Gastrocnemius medialis (tissue), 4 donors: ENCODE measurements at regions not wholly inside any gene's neighbourhood (a gene's known extent, or its start where the extent isn't known, plus 50 kb on each side); places are given as distances from the start of the nearest gene placed in this dataset.

Experiments used
- ATAC-seq, 2 donors: fragments of 150-250 bp; one replicate each; pipeline ENCODE4 v1.9.1; 2016
- DNase-seq, 2 donors: peaks; one replicate each; pipeline ENCODE4 v3.0.0-alpha.2; 2019
- H3K27ac ChIP-seq, 4 donors: fragments of 200-600 bp; sonication (generic); 1 replicate in 1 of 4; 2 replicates in 3 of 4; pipeline ENCODE4 v1.5.1; 2016 to 2018; ENCODE audit warnings: mild to moderate bottlenecking in 2 of 4, moderate library complexity in 1 of 4
- H3K27me3 ChIP-seq, 3 donors: fragments of 200-600 bp; sonication (generic) in 2 of 3; 1 replicate in 1 of 3; 2 replicates in 2 of 3; pipeline versions ENCODE4 v1.5.1 to v1.6.0; 2016 to 2019; ENCODE audit warnings: mild to moderate bottlenecking in 1 of 3, moderate library complexity in 1 of 3
- H3K36me3 ChIP-seq, 2 donors: fragments of 200-600 bp; sonication (generic) in 1 of 2; one replicate each; pipeline ENCODE4 v1.5.1; 2017 to 2018
- H3K4me1 ChIP-seq, 2 donors: fragments of 200-600 bp; sonication (generic) in 1 of 2; one replicate each; pipeline ENCODE4 v1.5.1; 2016 to 2017; ENCODE audit warnings: mild to moderate bottlenecking in 2 of 2
- H3K4me3 ChIP-seq, 4 donors: fragments of 200-600 bp; sonication (generic) in 3 of 4; 1 replicate in 1 of 4; 2 replicates in 3 of 4; pipeline ENCODE4 v1.5.1; 2016 to 2019; ENCODE audit warnings: mild to moderate bottlenecking in 2 of 4
- H3K9me3 ChIP-seq, 3 donors: fragments of 200-600 bp; sonication (generic) in 2 of 3; 1 replicate in 1 of 3; 2 replicates in 2 of 3; pipeline ENCODE4 v1.5.1; 2016 to 2019
- POLR2A ChIP-seq, 2 donors: fragments of 450-650 bp; IDR thresholded peaks; one replicate each; pipeline ENCODE4 v1.6.1; 2017; ENCODE audit warnings: antibody characterized with exemption in 2 of 2, mild to moderate bottlenecking in 2 of 2, moderate library complexity in 2 of 2
- in situ Hi-C, 4 donors: fragments of 200-750 bp; cut with MboI; loops; one replicate each; pipeline versions ENCODE4 v1.15.0 to v1.8.0; 2017; ENCODE audit warnings: low sequenced_read_pairs in 4 of 4
- intact Hi-C: fragments of 100-400 bp; cut with DNase I; formaldehyde crosslinking; loops from one replicate; pipeline ENCODE4 v1.15.1; 2023; ENCODE audit warnings: low total_unique reads
- TF ChIP-seq, protein P1 (sequence below), 5 experiments: fragments of 450-650 bp in 3 of 5; fragments of 200-600 bp in 2 of 5; sonication (generic) in 2 of 5; IDR thresholded peaks in 4 of 5; conservative IDR thresholded peaks in 1 of 5; 1 replicate in 4 of 5; 2 replicates in 1 of 5; pipeline ENCODE4 v1.5.1; 2016 to 2019; ENCODE audit warnings: antibody characterized with exemption in 5 of 5, mild to moderate bottlenecking in 3 of 5, moderate library complexity in 3 of 5

- H3K9me3 ChIP-seq: no peaks in the 10 kb centered on the region
- in situ Hi-C loops: no loop called here
- ATAC-seq: no peak
- H3K36me3 ChIP-seq: no peaks in the 10 kb centered on the region
- H3K27me3 ChIP-seq: no peaks in the 10 kb centered on the region
- no peak overlapping the region for H3K4me3 ChIP-seq
- no peaks in the 10 kb centered on the region for H3K4me1 ChIP-seq
- TF ChIP-seq POLR2A (IDR thresholded peaks at IDR 0.05): no peak
- TF ChIP-seq, protein P1, sequence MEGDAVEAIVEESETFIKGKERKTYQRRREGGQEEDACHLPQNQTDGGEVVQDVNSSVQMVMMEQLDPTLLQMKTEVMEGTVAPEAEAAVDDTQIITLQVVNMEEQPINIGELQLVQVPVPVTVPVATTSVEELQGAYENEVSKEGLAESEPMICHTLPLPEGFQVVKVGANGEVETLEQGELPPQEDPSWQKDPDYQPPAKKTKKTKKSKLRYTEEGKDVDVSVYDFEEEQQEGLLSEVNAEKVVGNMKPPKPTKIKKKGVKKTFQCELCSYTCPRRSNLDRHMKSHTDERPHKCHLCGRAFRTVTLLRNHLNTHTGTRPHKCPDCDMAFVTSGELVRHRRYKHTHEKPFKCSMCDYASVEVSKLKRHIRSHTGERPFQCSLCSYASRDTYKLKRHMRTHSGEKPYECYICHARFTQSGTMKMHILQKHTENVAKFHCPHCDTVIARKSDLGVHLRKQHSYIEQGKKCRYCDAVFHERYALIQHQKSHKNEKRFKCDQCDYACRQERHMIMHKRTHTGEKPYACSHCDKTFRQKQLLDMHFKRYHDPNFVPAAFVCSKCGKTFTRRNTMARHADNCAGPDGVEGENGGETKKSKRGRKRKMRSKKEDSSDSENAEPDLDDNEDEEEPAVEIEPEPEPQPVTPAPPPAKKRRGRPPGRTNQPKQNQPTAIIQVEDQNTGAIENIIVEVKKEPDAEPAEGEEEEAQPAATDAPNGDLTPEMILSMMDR (IDR thresholded peaks at IDR 0.05 in 4 of 5, conservative IDR thresholded peaks at IDR 0.05 in 1 of 5): no peak
- no peak for DNase-seq
- H3K27ac ChIP-seq: no peak overlapping the region
- intact Hi-C loops: no loop called here
Observed at GRCh38 chr7:84362828-84363227, 168.2 kb upstream of the SEMA3A start.

DNA sequence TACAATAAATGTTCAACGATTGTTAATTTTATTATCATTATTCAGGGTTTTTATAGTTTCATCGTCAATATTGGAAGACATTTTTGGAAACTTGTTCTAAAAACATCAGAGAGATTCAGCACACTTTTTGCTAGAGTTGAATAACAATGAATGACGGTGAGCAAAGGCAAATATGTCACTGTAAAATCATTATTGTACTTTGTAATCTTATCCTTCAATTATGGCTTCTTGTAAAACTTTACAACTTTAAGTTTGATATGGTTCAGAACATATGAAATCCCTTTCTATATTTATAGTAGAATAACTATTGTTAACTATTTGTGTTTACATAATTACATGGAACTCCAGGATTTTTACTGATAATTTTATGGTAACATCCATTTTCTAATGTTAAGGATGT lies 167.8 kb upstream of the SEMA3A start:
- Histone ChIP-seq H3K27ac (no peak overlapping the region), H3K9me3 (no peaks in the 10 kb centered on the region), H3K27me3 (no peaks in the 10 kb centered on the region), H3K4me3 (no peak overlapping the region), H3K36me3 (no peaks in the 10 kb centered on the region), H3K4me1 (no peaks in the 10 kb centered on the region)
- TF ChIP-seq POLR2A (IDR thresholded peaks at IDR 0.05): no peak
- TF ChIP-seq, protein P1 (IDR thresholded peaks at IDR 0.05 in 4 of 5, conservative IDR thresholded peaks at IDR 0.05 in 1 of 5): no peak
- DNase-seq (no peak), ATAC-seq (no peak)
- intact Hi-C loops: no loop called here
- in situ Hi-C loops: no loop called here

DNA sequence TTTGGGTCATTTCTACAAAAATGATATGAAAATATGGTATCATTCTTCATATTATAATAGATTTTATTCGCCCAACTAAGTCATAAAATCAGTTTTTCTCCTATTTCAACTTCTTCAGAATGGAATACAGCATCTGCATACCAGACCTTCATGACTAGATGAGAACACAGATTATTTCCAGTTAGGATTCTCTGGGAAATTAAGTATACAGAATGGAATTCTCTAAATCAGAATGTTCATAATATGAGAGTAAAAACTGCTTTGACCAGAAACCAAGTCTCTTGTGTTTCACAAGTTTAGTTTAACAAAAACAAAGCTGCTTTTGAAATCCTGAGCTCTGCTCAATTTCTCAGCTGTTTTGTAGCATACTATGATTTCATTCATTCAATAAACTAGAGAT lies 160.3 kb upstream of the SEMA3A start:
- Histone ChIP-seq H3K27me3 (no peaks in the 10 kb centered on the region), H3K27ac (no peak overlapping the region), H3K4me3 (no peak overlapping the region), H3K36me3 (no peaks in the 10 kb centered on the region), H3K4me1 (no peaks in the 10 kb centered on the region), H3K9me3 (no peaks in the 10 kb centered on the region)
- intact Hi-C loops (no loop called here), in situ Hi-C loops (no loop called here)
- TF ChIP-seq, protein P1 (IDR thresholded peaks at IDR 0.05 in 4 of 5, conservative IDR thresholded peaks at IDR 0.05 in 1 of 5): no peak
- no peak for TF ChIP-seq POLR2A (IDR thresholded peaks at IDR 0.05)
- ATAC-seq: no peak
- no peak for DNase-seq

DNA sequence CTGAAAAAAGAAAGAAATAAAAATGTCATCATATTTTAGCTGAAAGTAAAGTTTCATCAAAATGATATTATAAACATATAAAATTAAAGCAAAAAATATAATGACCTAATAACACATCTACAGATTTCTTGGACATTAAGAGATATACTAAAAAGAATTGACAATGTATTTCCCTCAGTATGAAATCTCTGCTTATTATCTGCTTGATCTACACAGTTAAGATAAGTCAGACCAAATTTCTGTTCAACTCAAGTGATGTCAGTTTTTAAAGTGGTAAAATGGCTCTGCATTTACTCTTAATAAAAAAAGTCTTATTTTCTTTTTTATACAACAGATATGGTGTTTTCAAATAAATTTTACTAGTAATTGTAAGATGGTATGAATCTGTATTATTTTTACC lies 159.4 kb upstream of the SEMA3A start:
- no peak for DNase-seq
- in situ Hi-C loops: no loop called here
- no peaks in the 10 kb centered on the region for H3K4me1 ChIP-seq
- H3K4me3 ChIP-seq: no peak overlapping the region
- intact Hi-C loops: no loop called here
- TF ChIP-seq POLR2A (IDR thresholded peaks at IDR 0.05): no peak
- TF ChIP-seq, protein P1 (IDR thresholded peaks at IDR 0.05 in 4 of 5, conservative IDR thresholded peaks at IDR 0.05 in 1 of 5): no peak
- no peaks in the 10 kb centered on the region for H3K27me3 ChIP-seq
- H3K27ac ChIP-seq: no peak overlapping the region
- H3K9me3 ChIP-seq: no peaks in the 10 kb centered on the region
- H3K36me3 ChIP-seq: no peaks in the 10 kb centered on the region
- no peak for ATAC-seq

GRCh38 chr7:84339306-84339705 lies 144.7 kb upstream of the SEMA3A start:
- intact Hi-C loops (no loop called here), in situ Hi-C loops (no loop called here)
- Histone ChIP-seq H3K4me1 (no peaks in the 10 kb centered on the region), H3K9me3 (no peaks in the 10 kb centered on the region), H3K27me3 (no peaks in the 10 kb centered on the region), H3K27ac (no peak overlapping the region), H3K4me3 (no peak overlapping the region), H3K36me3 (no peaks in the 10 kb centered on the region)
- DNase-seq: no peak
- no peak for ATAC-seq
- TF ChIP-seq, protein P1 (IDR thresholded peaks at IDR 0.05 in 4 of 5, conservative IDR thresholded peaks at IDR 0.05 in 1 of 5): no peak
